Natural killer cell (primary cell): ENCODE measurements at regions not wholly inside any gene's neighbourhood (a gene's known extent, or its start where the extent isn't known, plus 50 kb on each side); places are given as distances from the start of the nearest gene placed in this dataset.
"Not testable (repeated sequence)": the region's sequence is repeated elsewhere in the genome, so short reads cannot be mapped to it uniquely, and the experiment has no call there.

Experiments
- ATAC-seq, 3 donors: fragments of 150-1000 bp in 2 of 3; fragments of 200-7000 bp in 1 of 3; cut with Tn5 transposase; 1 replicate in 1 of 3; 2 replicates in 2 of 3; pipeline ENCODE4 v1.10.0; 2021; ENCODE audit warnings: mild to moderate bottlenecking in 2 of 3, moderate library complexity in 2 of 3
- DNase-seq, 2 donors: peaks; one replicate each; pipeline versions ENCODE4 v3.0.0 to v3.0.0-alpha.2; 2013 to 2021; ENCODE audit warnings: mixed read lengths in 1 of 2
- H3K27ac ChIP-seq: one replicate; pipeline ENCODE4 v1.5.1; 2013; ENCODE audit warnings: mild to moderate bottlenecking, low read length
- H3K27me3 ChIP-seq: one replicate; pipeline ENCODE4 v1.6.1; 2013; ENCODE audit warnings: low read length; ENCODE audit not compliant: control insufficient read depth, insufficient read depth
- H3K36me3 ChIP-seq: one replicate; pipeline ENCODE4 v1.6.1; 2013; ENCODE audit warnings: low read length; ENCODE audit not compliant: control insufficient read depth, insufficient read depth
- H3K4me1 ChIP-seq: one replicate; pipeline ENCODE4 v1.6.1; 2013; ENCODE audit warnings: low read length; ENCODE audit not compliant: control insufficient read depth, insufficient read depth
- H3K4me3 ChIP-seq: one replicate; pipeline ENCODE4 v1.5.1; 2013; ENCODE audit warnings: low read length
- H3K9me3 ChIP-seq: one replicate; pipeline ENCODE4 v1.6.1; 2013; ENCODE audit warnings: low read length; ENCODE audit not compliant: control insufficient read depth, insufficient read depth
- H3K27ac Mint-ChIP-seq, 2 donors: one replicate each; pipeline ENCODE4 v1.8.0; 2022; ENCODE audit warnings: mild to moderate bottlenecking in 2 of 2, mixed read lengths in 2 of 2, moderate library complexity in 1 of 2
- H3K27me3 Mint-ChIP-seq, 2 donors: one replicate each; pipeline ENCODE4 v1.8.0; 2022; ENCODE audit warnings: low read depth in 2 of 2, mixed read lengths in 2 of 2
- H3K36me3 Mint-ChIP-seq: one replicate; pipeline ENCODE4 v1.8.0; 2022; ENCODE audit warnings: mixed read lengths
- H3K4me1 Mint-ChIP-seq, 2 donors: one replicate each; pipeline ENCODE4 v1.8.0; 2022; ENCODE audit warnings: mixed read lengths in 2 of 2
- H3K4me3 Mint-ChIP-seq: one replicate; pipeline ENCODE4 v1.8.0; 2022; ENCODE audit warnings: mild to moderate bottlenecking, moderate library complexity, mixed read lengths
- H3K9me3 Mint-ChIP-seq, 2 donors: one replicate each; pipeline ENCODE4 v1.8.0; 2022; ENCODE audit warnings: mixed read lengths in 2 of 2
- WGBS: methylation state at CpG from one replicate; pipeline ENCODE4 v1.1.7; 2013; ENCODE audit warnings: missing lambda C conversion rate; ENCODE audit not compliant: insufficient coverage; 5-methylcytosine and 5-hydroxymethylcytosine counted together
- intact Hi-C: fragments of 100-400 bp; cut with micrococcal nuclease; formaldehyde crosslinking; loops from one replicate; pipeline ENCODE4 v1.14.2; 2022
- TF ChIP-seq, protein P1 (sequence below): fragments of 200-600 bp; IDR thresholded peaks from one replicate; pipeline ENCODE4 v1.8.0; 2022; ENCODE audit warnings: antibody characterized with exemption

GRCh38 chr3:20736287-20736852 is 550.4 kb upstream of the SGO1 start:
- peaks cover 3% of the 10 kb centered on the region in 2 donors for H3K9me3 Mint-ChIP-seq
- no peaks in the 10 kb centered on the region for H3K4me1 Mint-ChIP-seq
- Histone ChIP-seq H3K4me1 (no peaks in the 10 kb centered on the region), H3K4me3 (no peak overlapping the region), H3K27me3 (no peaks in the 10 kb centered on the region), H3K36me3 (no peaks in the 10 kb centered on the region), H3K9me3 (peaks cover 13% of the 10 kb centered on the region), H3K27ac (no peak overlapping the region)
- DNase-seq: no peak
- H3K36me3 Mint-ChIP-seq: no peaks in the 10 kb centered on the region
- no peak for ATAC-seq
- H3K27me3 Mint-ChIP-seq: no peaks in the 10 kb centered on the region
- no peak overlapping the region for H3K27ac Mint-ChIP-seq
- TF ChIP-seq, protein P1, sequence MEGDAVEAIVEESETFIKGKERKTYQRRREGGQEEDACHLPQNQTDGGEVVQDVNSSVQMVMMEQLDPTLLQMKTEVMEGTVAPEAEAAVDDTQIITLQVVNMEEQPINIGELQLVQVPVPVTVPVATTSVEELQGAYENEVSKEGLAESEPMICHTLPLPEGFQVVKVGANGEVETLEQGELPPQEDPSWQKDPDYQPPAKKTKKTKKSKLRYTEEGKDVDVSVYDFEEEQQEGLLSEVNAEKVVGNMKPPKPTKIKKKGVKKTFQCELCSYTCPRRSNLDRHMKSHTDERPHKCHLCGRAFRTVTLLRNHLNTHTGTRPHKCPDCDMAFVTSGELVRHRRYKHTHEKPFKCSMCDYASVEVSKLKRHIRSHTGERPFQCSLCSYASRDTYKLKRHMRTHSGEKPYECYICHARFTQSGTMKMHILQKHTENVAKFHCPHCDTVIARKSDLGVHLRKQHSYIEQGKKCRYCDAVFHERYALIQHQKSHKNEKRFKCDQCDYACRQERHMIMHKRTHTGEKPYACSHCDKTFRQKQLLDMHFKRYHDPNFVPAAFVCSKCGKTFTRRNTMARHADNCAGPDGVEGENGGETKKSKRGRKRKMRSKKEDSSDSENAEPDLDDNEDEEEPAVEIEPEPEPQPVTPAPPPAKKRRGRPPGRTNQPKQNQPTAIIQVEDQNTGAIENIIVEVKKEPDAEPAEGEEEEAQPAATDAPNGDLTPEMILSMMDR: no peak
- intact Hi-C loops: no loop called here
- no peak overlapping the region for H3K4me3 Mint-ChIP-seq
- WGBS: 79% methylated on average over 5 of the region's 5 CpGs

- TF ChIP-seq, protein P1: no peak
- WGBS: 73% methylated on average over 1 of the region's 1 CpG
- H3K27ac ChIP-seq: no peak overlapping the region
- H3K4me1 Mint-ChIP-seq: no peaks in the 10 kb centered on the region
- H3K9me3 ChIP-seq: peaks cover 22% of the 10 kb centered on the region
- no peaks in the 10 kb centered on the region for H3K27me3 Mint-ChIP-seq
- H3K9me3 Mint-ChIP-seq: peaks cover 7 to 21% of the 10 kb centered on the region in 2 donors
- no peaks in the 10 kb centered on the region for H3K4me1 ChIP-seq
- H3K36me3 ChIP-seq: no peaks in the 10 kb centered on the region
- no peak overlapping the region for H3K4me3 Mint-ChIP-seq
- no peak overlapping the region for H3K27ac Mint-ChIP-seq
- ATAC-seq (no peak), DNase-seq (no peak)
- H3K27me3 ChIP-seq: no peaks in the 10 kb centered on the region
- no peak overlapping the region for H3K4me3 ChIP-seq
- intact Hi-C loops: no loop called here
- peaks cover 21% of the 10 kb centered on the region for H3K36me3 Mint-ChIP-seq
These were observed 543.2 kb upstream of the SGO1 start for GRCh38 chr3:20729185-20729584.

GRCh38 chr3:20726786-20727185 is 540.8 kb upstream of the SGO1 start:
- no peaks in the 10 kb centered on the region for H3K36me3 ChIP-seq
- no peaks in the 10 kb centered on the region for H3K4me1 ChIP-seq
- WGBS: 81% methylated on average over 2 of the region's 2 CpGs
- no peak overlapping the region for H3K4me3 ChIP-seq
- TF ChIP-seq, protein P1: no peak
- ATAC-seq (no peak), DNase-seq (no peak)
- H3K27me3 ChIP-seq: no peaks in the 10 kb centered on the region
- H3K27me3 Mint-ChIP-seq: no peaks in the 10 kb centered on the region
- peaks cover 24% of the 10 kb centered on the region for H3K36me3 Mint-ChIP-seq
- H3K27ac ChIP-seq: no peak overlapping the region
- H3K27ac Mint-ChIP-seq: no peak overlapping the region
- H3K4me1 Mint-ChIP-seq: no peaks in the 10 kb centered on the region
- H3K4me3 Mint-ChIP-seq: no peak overlapping the region
- peaks cover 10 to 22% of the 10 kb centered on the region in 2 donors for H3K9me3 Mint-ChIP-seq
- H3K9me3 ChIP-seq: peaks cover 13% of the 10 kb centered on the region
- intact Hi-C loops: no loop called here

- TF ChIP-seq, protein P1: no peak
- no peaks in the 10 kb centered on the region for H3K27me3 Mint-ChIP-seq
- H3K27ac Mint-ChIP-seq: no peak overlapping the region
- no peak overlapping the region for H3K4me3 Mint-ChIP-seq
- Histone ChIP-seq H3K4me3 (no peak overlapping the region), H3K9me3 (peaks cover 6% of the 10 kb centered on the region), H3K4me1 (no peaks in the 10 kb centered on the region), H3K36me3 (no peaks in the 10 kb centered on the region), H3K27me3 (no peaks in the 10 kb centered on the region), H3K27ac (no peak overlapping the region)
- DNase-seq (no peak), ATAC-seq (no peak)
- peaks cover 6% of the 10 kb centered on the region for H3K36me3 Mint-ChIP-seq
- peaks cover 13 to 19% of the 10 kb centered on the region in 2 donors for H3K9me3 Mint-ChIP-seq
- WGBS: no CpG with 5 or more reads among the region's 1 CpG
- H3K4me1 Mint-ChIP-seq: no peaks in the 10 kb centered on the region
- intact Hi-C loops: no loop called here
These were observed 538.2 kb upstream of the SGO1 start for GRCh38 chr3:20724241-20724640.

DNA sequence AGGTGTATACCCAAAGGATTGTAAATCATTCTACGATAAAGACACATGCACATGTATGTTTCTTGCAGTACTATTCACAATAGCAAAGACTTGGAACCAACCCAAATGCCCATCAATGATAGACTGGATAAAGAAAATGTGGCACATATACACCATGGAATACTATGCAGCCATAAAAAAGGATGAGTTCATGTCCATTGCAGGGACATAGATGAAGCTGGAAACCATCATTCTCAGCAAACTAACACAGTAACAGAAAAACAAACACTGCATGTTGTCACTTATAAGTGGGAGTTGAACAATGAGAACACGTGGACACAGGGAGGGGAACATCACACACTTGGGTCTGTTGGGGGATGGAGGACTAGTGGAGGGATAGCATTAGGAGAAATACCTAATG is 530.4 kb upstream of the SGO1 start:
- H3K4me3 ChIP-seq, ATAC-seq, H3K27me3 Mint-ChIP-seq, H3K27ac Mint-ChIP-seq, H3K36me3 ChIP-seq, intact Hi-C loops, DNase-seq, H3K9me3 ChIP-seq, H3K27ac ChIP-seq, H3K4me1 Mint-ChIP-seq, H3K36me3 Mint-ChIP-seq, H3K4me1 ChIP-seq, H3K27me3 ChIP-seq, H3K4me3 Mint-ChIP-seq: not testable (repeated sequence)
- 100% methylated on average over 1 of the region's 2 CpGs for WGBS
- peaks cover 14 to 27% of the 10 kb centered on the region in 2 donors for H3K9me3 Mint-ChIP-seq
